GM12872 (cell line): ENCODE measurements at regions not wholly inside any gene's neighbourhood (a gene's known extent, or its start where the extent isn't known, plus 50 kb on each side); places are given as distances from the start of the nearest gene placed in this dataset.

ENCODE experiments used
- CTCF ChIP-seq: IDR thresholded peaks from 3 replicates; pipeline ENCODE4 v1.5.1; 2011; ENCODE audit warnings: low read depth, mild to moderate bottlenecking, low read length, moderate library complexity; ENCODE audit not compliant: insufficient read depth

GRCh38 chr18:39913672-39914366 lies 2041.2 kb upstream of the PIK3C3 start:
- no peak for TF ChIP-seq CTCF

- TF ChIP-seq CTCF, result no peak
Measured at GRCh38 chr18:39911716-39912115, 2043.3 kb upstream of the PIK3C3 start.

GRCh38 chr18:39909706-39910105 lies 2045.3 kb upstream of the PIK3C3 start:
- TF ChIP-seq CTCF, result no peak

- TF ChIP-seq CTCF, result no peak
Measured at GRCh38 chr18:39886136-39886535, 2068.9 kb upstream of the PIK3C3 start.

- TF ChIP-seq CTCF, result no peak
Measured at GRCh38 chr18:39872651-39873050, 2082.4 kb upstream of the PIK3C3 start.

- no peak for TF ChIP-seq CTCF
Measured at GRCh38 chr18:39871961-39872360, 2083.1 kb upstream of the PIK3C3 start.

- TF ChIP-seq CTCF, result no peak
Measured at GRCh38 chr18:39870591-39870990, 2084.4 kb upstream of the PIK3C3 start.

- TF ChIP-seq CTCF, result no peak
Measured at GRCh38 chr18:39863916-39864315, 2091.1 kb upstream of the PIK3C3 start.
